ENCODE measurements at regions not wholly inside any gene's neighbourhood (a gene's known extent, or its start where the extent isn't known, plus 50 kb on each side); places are given as distances from the start of the nearest gene placed in this dataset.

GRCh38 chr5:162657076-162657475, 589.5 kb downstream of the GABRG2 start:
- H3K79me2 ChIP-seq (ENCODE audit: insufficient read depth, low read length) = no peaks in the 10 kb centered on the region
- no peak overlapping the region for H3K4me3 ChIP-seq (ENCODE audit: low read depth, low read length, poor library complexity, severe bottlenecking)
- H3K27me3 ChIP-seq (ENCODE audit: insufficient read depth, low read length) = no peaks in the 10 kb centered on the region
- no peaks in the 10 kb centered on the region for H3K36me3 ChIP-seq (ENCODE audit: insufficient read depth, low read length)
- H3K9me2 ChIP-seq (ENCODE audit: low read depth, low read length) = no peaks in the 10 kb centered on the region
- no peak overlapping the region for H3K9ac ChIP-seq (ENCODE audit: low read length)
- H3K4me1 ChIP-seq (ENCODE audit: insufficient read depth, low read length, severe bottlenecking) = no peaks in the 10 kb centered on the region
- H2AFZ ChIP-seq (ENCODE audit: low read length) = no peak overlapping the region
- H4K20me1 ChIP-seq (ENCODE audit: insufficient read depth, low read length) = no peaks in the 10 kb centered on the region
- no peaks in the 10 kb centered on the region for H3F3A ChIP-seq (ENCODE audit: insufficient read depth, low read length)
- no peak for TF ChIP-seq CTCF (IDR thresholded peaks at IDR 0.05; ENCODE audit: low read length)
- TF ChIP-seq EZH2 (IDR thresholded peaks at IDR 0.05; ENCODE audit: borderline replicate concordance, low read length) = no peak
- no peak overlapping the region for H3K4me2 ChIP-seq (ENCODE audit: low read length)
- H3K27ac ChIP-seq (ENCODE audit: low read depth, low read length, poor library complexity, severe bottlenecking) = no peak overlapping the region
- H3K9me3 ChIP-seq (ENCODE audit: low read length) = no peaks in the 10 kb centered on the region

GRCh38 chr5:162664846-162665245, 597.3 kb downstream of the GABRG2 start:
- Histone ChIP-seq H3K9me2 (ENCODE audit: low read depth, low read length) (no peaks in the 10 kb centered on the region), H3K27me3 (ENCODE audit: insufficient read depth, low read length) (no peaks in the 10 kb centered on the region), H3F3A (ENCODE audit: insufficient read depth, low read length) (no peaks in the 10 kb centered on the region), H3K4me1 (ENCODE audit: insufficient read depth, low read length, severe bottlenecking) (no peaks in the 10 kb centered on the region), H3K36me3 (ENCODE audit: insufficient read depth, low read length) (no peaks in the 10 kb centered on the region), H3K4me3 (ENCODE audit: low read depth, low read length, poor library complexity, severe bottlenecking) (no peak overlapping the region), H3K27ac (ENCODE audit: low read depth, low read length, poor library complexity, severe bottlenecking) (no peak overlapping the region), H3K9ac (ENCODE audit: low read length) (no peak overlapping the region), H3K4me2 (ENCODE audit: low read length) (no peak overlapping the region), H3K79me2 (ENCODE audit: insufficient read depth, low read length) (no peaks in the 10 kb centered on the region), H3K9me3 (ENCODE audit: low read length) (no peaks in the 10 kb centered on the region), H4K20me1 (ENCODE audit: insufficient read depth, low read length) (no peaks in the 10 kb centered on the region), H2AFZ (ENCODE audit: low read length) (no peak overlapping the region)
- TF ChIP-seq CTCF (IDR thresholded peaks at IDR 0.05; ENCODE audit: low read length) (no peak), EZH2 (IDR thresholded peaks at IDR 0.05; ENCODE audit: borderline replicate concordance, low read length) (no peak)

GRCh38 chr5:162668926-162669325, 601.4 kb downstream of the GABRG2 start:
- no peak for TF ChIP-seq EZH2 (IDR thresholded peaks at IDR 0.05; ENCODE audit: borderline replicate concordance, low read length)
- no peak for TF ChIP-seq CTCF (IDR thresholded peaks at IDR 0.05; ENCODE audit: low read length)
- Histone ChIP-seq H3K79me2 (ENCODE audit: insufficient read depth, low read length) (no peaks in the 10 kb centered on the region), H3K4me2 (ENCODE audit: low read length) (no peak overlapping the region)

More at GRCh38 chr5:162668926-162669325, 601.4 kb downstream of the GABRG2 start:
- H3K9ac ChIP-seq (ENCODE audit: low read length) = no peak overlapping the region
- H3K27ac ChIP-seq (ENCODE audit: low read depth, low read length, poor library complexity, severe bottlenecking) = no peak overlapping the region
- no peaks in the 10 kb centered on the region for H3F3A ChIP-seq (ENCODE audit: insufficient read depth, low read length)
- H4K20me1 ChIP-seq (ENCODE audit: insufficient read depth, low read length) = no peaks in the 10 kb centered on the region
- no peak overlapping the region for H2AFZ ChIP-seq (ENCODE audit: low read length)
- no peaks in the 10 kb centered on the region for H3K9me2 ChIP-seq (ENCODE audit: low read depth, low read length)
- H3K4me3 ChIP-seq (ENCODE audit: low read depth, low read length, poor library complexity, severe bottlenecking) = no peak overlapping the region
- no peaks in the 10 kb centered on the region for H3K27me3 ChIP-seq (ENCODE audit: insufficient read depth, low read length)
- H3K4me1 ChIP-seq (ENCODE audit: insufficient read depth, low read length, severe bottlenecking) = no peaks in the 10 kb centered on the region
- no peaks in the 10 kb centered on the region for H3K9me3 ChIP-seq (ENCODE audit: low read length)
- H3K36me3 ChIP-seq (ENCODE audit: insufficient read depth, low read length) = no peaks in the 10 kb centered on the region

Measured in OCI-LY1 (cell line).